K562 (cell line): ENCODE measurements at regions not wholly inside any gene's neighbourhood (a gene's known extent, or its start where the extent isn't known, plus 50 kb on each side); places are given as distances from the start of the nearest gene placed in this dataset.

Experiments
- ATAC-seq: fragments of 200-7000 bp; cut with Tn5 transposase; 3 replicates; pipeline ENCODE4 v1.9.1; 2020; ENCODE audit warnings: moderate library complexity
- BruUV-seq: library from RNA; stranded (reverse); fragments of 400-500 nt; replicated peaks from 2 replicates; lab custom pipeline; 2021; lab: Mats Ljungman, UMichigan
- CTCF ChIA-PET: fragments of 300-600 bp; formaldehyde crosslinking; extraction: SDS; loops from one replicate; lab custom pipeline; 2021; ENCODE audit warnings: low intra/inter-chr PET ratio; lab: Yijun Ruan, JAX
- POLR2A ChIA-PET: fragments of 300-600, 350-650 bp; sonication (Branson Sonifier 250); formaldehyde crosslinking; extraction: SDS; loops from one replicate; lab custom pipeline; 2021; ENCODE audit warnings: antibody characterized with exemption, inconsistent platforms; lab: Yijun Ruan, JAX
- DNase-seq, 4 experiments: peaks; one replicate each; pipeline versions ENCODE4 v3.0.0 to v3.0.0-alpha.2; 2011 to 2018; ENCODE audit warnings: low spot score in 3 of 4, mixed read lengths in 3 of 4; ENCODE audit errors: extremely low read depth in 1 of 4
- FAIRE-seq: peaks from 2 replicates; lab custom pipeline; 2011; peaks lifted over from hg19 to GRCh38; lab: Jason Lieb, UNC
- H2AFZ ChIP-seq: 2 replicates; pipeline ENCODE4 v1.6.0; 2011; ENCODE audit warnings: low read depth, low read length, control low read depth, inconsistent platforms
- H3K27ac ChIP-seq: fragments of 200-600 bp; 3 replicates; pipeline ENCODE4 v1.8.0; 2011; ENCODE audit warnings: low read depth, mild to moderate bottlenecking, control low read depth, inconsistent platforms, low read length, moderate library complexity, mixed read lengths; ENCODE audit errors: extremely low read depth
- H3K27me3 ChIP-seq, 2 experiments: fragments of 300-600 bp in 1 of 2; 2 replicates in 1 of 2; 3 replicates in 1 of 2; pipeline versions ENCODE4 v1.6.0 to v1.8.0; 2011; ENCODE audit warnings: inconsistent platforms in 2 of 2, low read length in 2 of 2, mild to moderate bottlenecking in 1 of 2, mixed read lengths in 1 of 2, moderate library complexity in 1 of 2; ENCODE audit not compliant: control insufficient read depth in 2 of 2, insufficient read depth in 2 of 2
- H3K36me3 ChIP-seq: fragments of 300-600 bp; 3 replicates; pipeline ENCODE4 v1.8.0; 2011; ENCODE audit warnings: mild to moderate bottlenecking, low read length, inconsistent platforms; ENCODE audit not compliant: control insufficient read depth, insufficient read depth
- H3K4me1 ChIP-seq, 2 experiments: fragments of 200-600 bp in 1 of 2; replicated peaks in 1 of 2; 2 replicates in 1 of 2; 3 replicates in 1 of 2; pipeline versions ENCODE4 v1.5.1 to v1.8.0; 2011; ENCODE audit warnings: inconsistent platforms in 2 of 2, low read length in 2 of 2, mild to moderate bottlenecking in 1 of 2, mixed read lengths in 1 of 2, moderate library complexity in 1 of 2; ENCODE audit not compliant: control insufficient read depth in 2 of 2, insufficient read depth in 2 of 2
- H3K4me2 ChIP-seq: 2 replicates; pipeline ENCODE4 v1.6.1; 2011; ENCODE audit warnings: low read length, control low read depth, inconsistent platforms, mixed read lengths; ENCODE audit not compliant: insufficient read depth
- H3K4me3 ChIP-seq: fragments of 200-600 bp; sonication (generic), shearing (Covaris generic); 2 replicates; pipeline ENCODE4 v1.5.1; 2016; ENCODE audit warnings: control low read depth, inconsistent platforms
- H3K79me2 ChIP-seq: fragments of 200-600 bp; 3 replicates; pipeline ENCODE4 v1.8.0; 2011; ENCODE audit warnings: low read length, inconsistent platforms; ENCODE audit not compliant: control insufficient read depth, insufficient read depth
- H3K9ac ChIP-seq, 2 experiments: 2 replicates each; pipeline versions ENCODE4 v1.6.0 to v1.6.1; 2011; ENCODE audit warnings: low read depth in 2 of 2, low read length in 2 of 2, control low read depth in 1 of 2, inconsistent platforms in 1 of 2, mild to moderate bottlenecking in 1 of 2, mixed read lengths in 1 of 2; ENCODE audit not compliant: insufficient read depth in 1 of 2
- H3K9me1 ChIP-seq: one replicate; pipeline ENCODE4 v1.6.0; 2011; ENCODE audit warnings: inconsistent platforms, mild to moderate bottlenecking, low read length, moderate library complexity; ENCODE audit not compliant: control insufficient read depth, insufficient read depth
- H3K9me3 ChIP-seq: replicated peaks from 2 replicates; pipeline ENCODE4 v1.5.1; 2011; ENCODE audit warnings: low read depth, low read length, inconsistent platforms; ENCODE audit not compliant: control insufficient read depth, insufficient read depth
- H4K20me1 ChIP-seq: replicated peaks from 2 replicates; pipeline ENCODE4 v1.6.1; 2011; ENCODE audit warnings: low read length, inconsistent platforms, mixed read lengths; ENCODE audit not compliant: control insufficient read depth, insufficient read depth
- BCL6 ChIP-seq: fragments of 250-450 bp; sonication (Bioruptor Pico); IDR thresholded peaks from 2 replicates; pipeline ENCODE4 v1.4.0; 2020
- CCNT2 ChIP-seq: IDR thresholded peaks from 2 replicates; pipeline ENCODE4 v1.6.1; 2011; ENCODE audit warnings: borderline replicate concordance, low read depth, mild to moderate bottlenecking, moderate library complexity, mixed read lengths, low read length; ENCODE audit not compliant: insufficient read length; ENCODE audit errors: extremely low read depth
- CREBBP ChIP-seq: IDR thresholded peaks from one replicate; pipeline ENCODE4 v1.6.1; 2012; ENCODE audit warnings: low read depth, mild to moderate bottlenecking, control low read depth, inconsistent platforms, low read length
- DIDO1 ChIP-seq: fragments of 450-650 bp; IDR thresholded peaks from 2 replicates; pipeline ENCODE4 v1.6.1; 2016; ENCODE audit warnings: low read depth, missing biosample characterization, missing genetic modification characterization
- GABPB1 ChIP-seq: sonication (generic); formaldehyde crosslinking; IDR thresholded peaks from 2 replicates; pipeline ENCODE4 v1.8.0; 2022; ENCODE audit warnings: mild to moderate bottlenecking, missing genetic modification reagents
- KAT8 ChIP-seq: fragments of 450-650 bp; IDR thresholded peaks from 2 replicates; pipeline ENCODE4 v1.6.1; 2016; ENCODE audit warnings: low read depth, mild to moderate bottlenecking
- KDM4B ChIP-seq, 2 experiments: fragments of 450-650 bp in 1 of 2; sonication (generic) in 1 of 2; IDR thresholded peaks; 2 replicates each; pipeline ENCODE4 v1.6.1; 2016 to 2017; ENCODE audit warnings: borderline replicate concordance in 2 of 2, antibody characterized with exemption in 1 of 2, low read depth in 1 of 2, mild to moderate bottlenecking in 1 of 2
- KLF16 ChIP-seq: IDR thresholded peaks from 2 replicates; pipeline ENCODE4 v1.6.1; 2016; ENCODE audit warnings: antibody characterized with exemption
- MEIS2 ChIP-seq: fragments of 450-650 bp; IDR thresholded peaks from 2 replicates; pipeline ENCODE4 v1.6.1; 2014; ENCODE audit warnings: mild to moderate bottlenecking; ENCODE audit not compliant: partially characterized antibody
- PTTG1 ChIP-seq: fragments of 450-650 bp; IDR thresholded peaks from 2 replicates; pipeline ENCODE4 v1.6.1; 2016; ENCODE audit warnings: low read depth, mild to moderate bottlenecking, missing genetic modification characterization, missing compliant biosample characterization
- TRIM25 ChIP-seq: fragments of 450-650 bp; IDR thresholded peaks from 2 replicates; pipeline ENCODE4 v1.7.0; 2016; ENCODE audit warnings: borderline replicate concordance
- ZNF511 ChIP-seq: sonication (generic); formaldehyde crosslinking; IDR thresholded peaks from 2 replicates; pipeline ENCODE4 v1.8.0; 2022; ENCODE audit warnings: mild to moderate bottlenecking, missing genetic modification reagents
- ZNF780A ChIP-seq: fragments of 250-450 bp; sonication (Bioruptor Pico); IDR thresholded peaks from 2 replicates; pipeline ENCODE4 v1.5.0; 2021; ENCODE audit warnings: mild to moderate bottlenecking
- WGBS: fragments of 100-300 bp; shearing (Covaris generic); methylation state at CpG from one replicate; pipeline ENCODE4 v1.1.6; 2016; ENCODE audit warnings: low coverage, mixed read lengths; ENCODE audit not compliant: insufficient coverage; ENCODE audit errors: missing lambda C conversion rate; 5-methylcytosine and 5-hydroxymethylcytosine counted together
- in situ Hi-C: fragments of 300-500 bp; cut with MboI; formaldehyde crosslinking; loops from 4 replicates; pipeline ENCODE4 v1.15.0; 2018; ENCODE audit warnings: inconsistent platforms, mixed read lengths
- intact Hi-C: fragments of 100-400 bp; cut with micrococcal nuclease; formaldehyde crosslinking; loops from 2 replicates; pipeline ENCODE4 v1.14.2; 2022
- TF ChIP-seq, protein P1 (sequence below): sonication (generic); formaldehyde crosslinking; IDR thresholded peaks from 2 replicates; pipeline ENCODE4 v1.9.0; 2022; ENCODE audit warnings: mild to moderate bottlenecking, missing genetic modification reagents
- TF ChIP-seq, protein P2 (sequence below): IDR thresholded peaks from 3 replicates; pipeline ENCODE4 v1.6.1; 2011; ENCODE audit warnings: borderline replicate concordance, mild to moderate bottlenecking; ENCODE audit not compliant: insufficient read length, insufficient read depth

- Histone ChIP-seq H3K27ac (no peak overlapping the region), H3K4me3 (no peak overlapping the region), H3K27me3 (no peaks in the 10 kb centered on the region), H3K4me2 (no peak overlapping the region), H3K9me3 (peaks cover 2% of the 10 kb centered on the region), H3K9ac (no peak overlapping the region), H3K9me1 (no peaks in the 10 kb centered on the region), H4K20me1 (no peaks in the 10 kb centered on the region), H3K36me3 (no peaks in the 10 kb centered on the region), H3K79me2 (no peaks in the 10 kb centered on the region), H2AFZ (no peak overlapping the region), H3K4me1 (no peaks in the 10 kb centered on the region)
- ATAC-seq = no peak
- in situ Hi-C loops (no loop called here), intact Hi-C loops (no loop called here)
- FAIRE-seq = no peak
- ChIA-PET CTCF (no interaction called here), POLR2A (no interaction called here)
- WGBS = 0% methylated on average over 2 of the region's 2 CpGs
- no peak for DNase-seq
- TF ChIP-seq DIDO1 (tag) = no peak
- no peak for TF ChIP-seq MEIS2
- TF ChIP-seq KAT8 = no peak
- TF ChIP-seq, protein P1, sequence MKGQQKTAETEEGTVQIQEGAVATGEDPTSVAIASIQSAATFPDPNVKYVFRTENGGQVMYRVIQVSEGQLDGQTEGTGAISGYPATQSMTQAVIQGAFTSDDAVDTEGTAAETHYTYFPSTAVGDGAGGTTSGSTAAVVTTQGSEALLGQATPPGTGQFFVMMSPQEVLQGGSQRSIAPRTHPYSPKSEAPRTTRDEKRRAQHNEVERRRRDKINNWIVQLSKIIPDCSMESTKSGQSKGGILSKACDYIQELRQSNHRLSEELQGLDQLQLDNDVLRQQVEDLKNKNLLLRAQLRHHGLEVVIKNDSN (CRISPR knock-in tag) = no peak
- TF ChIP-seq KDM4B (IDR thresholded peaks at IDR 0.05; ENCODE audit: borderline replicate concordance in 2 of 2, low read depth in 1 of 2) = no peak
- TF ChIP-seq BCL6 (CRISPR knock-in tag) = no peak
- no peak for TF ChIP-seq CREBBP
- TF ChIP-seq, protein P2, sequence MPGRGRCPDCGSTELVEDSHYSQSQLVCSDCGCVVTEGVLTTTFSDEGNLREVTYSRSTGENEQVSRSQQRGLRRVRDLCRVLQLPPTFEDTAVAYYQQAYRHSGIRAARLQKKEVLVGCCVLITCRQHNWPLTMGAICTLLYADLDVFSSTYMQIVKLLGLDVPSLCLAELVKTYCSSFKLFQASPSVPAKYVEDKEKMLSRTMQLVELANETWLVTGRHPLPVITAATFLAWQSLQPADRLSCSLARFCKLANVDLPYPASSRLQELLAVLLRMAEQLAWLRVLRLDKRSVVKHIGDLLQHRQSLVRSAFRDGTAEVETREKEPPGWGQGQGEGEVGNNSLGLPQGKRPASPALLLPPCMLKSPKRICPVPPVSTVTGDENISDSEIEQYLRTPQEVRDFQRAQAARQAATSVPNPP = no peak
- TF ChIP-seq KLF16 = no peak
- TF ChIP-seq ZNF511 (CRISPR knock-in tag) = no peak
- no peak for TF ChIP-seq TRIM25
- TF ChIP-seq CCNT2 = no peak
- no peak for TF ChIP-seq PTTG1 (tag)
- TF ChIP-seq GABPB1 (CRISPR knock-in tag) = no peak
- TF ChIP-seq ZNF780A = no peak
- BruUV-seq = no TSS peak
These were observed 242.2 kb downstream of the HGF start for GRCh38 chr7:81527651-81528050.
